ENCODE measurements at regions not wholly inside any gene's neighbourhood (a gene's known extent, or its start where the extent isn't known, plus 50 kb on each side); places are given as distances from the start of the nearest gene placed in this dataset.
A peak's percentile ranks its signal among the peaks of the same experiment; 100 is the strongest.

DNA sequence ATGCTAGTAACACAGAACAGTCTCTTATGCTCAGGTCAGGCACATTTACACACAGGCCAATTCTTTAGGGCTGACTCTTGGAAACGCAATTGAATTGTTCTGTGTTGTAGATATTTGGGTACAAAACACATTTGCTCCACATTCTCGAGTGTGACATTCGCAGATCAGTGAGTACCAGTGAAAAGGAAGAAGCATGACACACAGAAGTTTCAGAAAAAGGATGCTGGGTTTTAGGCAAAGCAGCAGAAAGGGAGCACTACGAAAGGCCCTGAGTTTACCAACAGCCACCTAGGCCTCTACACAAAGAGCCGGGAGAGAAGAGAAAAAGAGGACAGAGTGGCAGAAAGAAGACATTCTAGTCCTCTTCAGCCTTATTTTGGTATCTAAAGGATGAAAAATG, 254.4 kb upstream of the BTG1 start:
- Mint-ChIP-seq H3K4me1 (peaks cover 4% of the 10 kb centered on the region; the same call in 1 of the 3 replicates), H3K9me3 (peaks cover 6% of the 10 kb centered on the region), H3K36me3 (ENCODE audit: low read depth) (peaks cover 3% of the 10 kb centered on the region; the same call in 1 of the 3 replicates), H3K27ac (no peak overlapping the region), H3K4me3 (no peak overlapping the region), H3K27me3 (ENCODE audit: insufficient read depth, low read depth, poor library complexity) (no peaks in the 10 kb centered on the region)
- H3K36me3 ChIP-seq (ENCODE audit: insufficient read depth): no peaks in the 10 kb centered on the region
- no peak overlapping the region for H3K4me2 ChIP-seq
- no peaks in the 10 kb centered on the region for H3K4me1 ChIP-seq (ENCODE audit: insufficient read depth)
- H4K20me1 ChIP-seq (replicated peaks; ENCODE audit: insufficient read depth): no peaks in the 10 kb centered on the region
- H3F3A ChIP-seq (replicated peaks; ENCODE audit: low read depth): no peaks in the 10 kb centered on the region
- H3K9me2 ChIP-seq (ENCODE audit: insufficient read depth): 0 out of 2 replicates have a peak, but pooled peaks cover 3% of the 10 kb centered on the region
- TF ChIP-seq ZNF114 (CRISPR knock-in tag; IDR thresholded peaks at IDR 0.05) (no peak), NANOG (IDR thresholded peaks at IDR 0.05; ENCODE audit: borderline replicate concordance) (no peak), POLR2AphosphoS5 (IDR thresholded peaks at IDR 0.05; ENCODE audit: low read depth) (no peak), STAT1 (IDR thresholded peaks at IDR 0.05; ENCODE audit: unreplicated experiment) (no peak), JUNB (IDR thresholded peaks at IDR 0.05; ENCODE audit: unreplicated experiment) (no peak), ZNF462 (CRISPR knock-in tag; IDR thresholded peaks at IDR 0.05) (no peak), EZH2 (IDR thresholded peaks at IDR 0.05; ENCODE audit: low read depth, unreplicated experiment) (no peak), CREB1 (CRISPR knock-in tag; IDR thresholded peaks at IDR 0.05; ENCODE audit: low read depth) (no peak), ZNF331 (CRISPR knock-in tag; IDR thresholded peaks at IDR 0.05; ENCODE audit: low read depth) (no peak), EZH2phosphoT487 (IDR thresholded peaks at IDR 0.05; ENCODE audit: unreplicated experiment) (no peak)
- TF ChIP-seq, protein P1, sequence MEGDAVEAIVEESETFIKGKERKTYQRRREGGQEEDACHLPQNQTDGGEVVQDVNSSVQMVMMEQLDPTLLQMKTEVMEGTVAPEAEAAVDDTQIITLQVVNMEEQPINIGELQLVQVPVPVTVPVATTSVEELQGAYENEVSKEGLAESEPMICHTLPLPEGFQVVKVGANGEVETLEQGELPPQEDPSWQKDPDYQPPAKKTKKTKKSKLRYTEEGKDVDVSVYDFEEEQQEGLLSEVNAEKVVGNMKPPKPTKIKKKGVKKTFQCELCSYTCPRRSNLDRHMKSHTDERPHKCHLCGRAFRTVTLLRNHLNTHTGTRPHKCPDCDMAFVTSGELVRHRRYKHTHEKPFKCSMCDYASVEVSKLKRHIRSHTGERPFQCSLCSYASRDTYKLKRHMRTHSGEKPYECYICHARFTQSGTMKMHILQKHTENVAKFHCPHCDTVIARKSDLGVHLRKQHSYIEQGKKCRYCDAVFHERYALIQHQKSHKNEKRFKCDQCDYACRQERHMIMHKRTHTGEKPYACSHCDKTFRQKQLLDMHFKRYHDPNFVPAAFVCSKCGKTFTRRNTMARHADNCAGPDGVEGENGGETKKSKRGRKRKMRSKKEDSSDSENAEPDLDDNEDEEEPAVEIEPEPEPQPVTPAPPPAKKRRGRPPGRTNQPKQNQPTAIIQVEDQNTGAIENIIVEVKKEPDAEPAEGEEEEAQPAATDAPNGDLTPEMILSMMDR (conservative IDR thresholded peaks at IDR 0.05; ENCODE audit: low read depth in 2 of 2): no peak
- TF ChIP-seq, protein P2, sequence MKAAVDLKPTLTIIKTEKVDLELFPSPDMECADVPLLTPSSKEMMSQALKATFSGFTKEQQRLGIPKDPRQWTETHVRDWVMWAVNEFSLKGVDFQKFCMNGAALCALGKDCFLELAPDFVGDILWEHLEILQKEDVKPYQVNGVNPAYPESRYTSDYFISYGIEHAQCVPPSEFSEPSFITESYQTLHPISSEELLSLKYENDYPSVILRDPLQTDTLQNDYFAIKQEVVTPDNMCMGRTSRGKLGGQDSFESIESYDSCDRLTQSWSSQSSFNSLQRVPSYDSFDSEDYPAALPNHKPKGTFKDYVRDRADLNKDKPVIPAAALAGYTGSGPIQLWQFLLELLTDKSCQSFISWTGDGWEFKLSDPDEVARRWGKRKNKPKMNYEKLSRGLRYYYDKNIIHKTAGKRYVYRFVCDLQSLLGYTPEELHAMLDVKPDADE (IDR thresholded peaks at IDR 0.05): no peak
- TF ChIP-seq, protein P3, sequence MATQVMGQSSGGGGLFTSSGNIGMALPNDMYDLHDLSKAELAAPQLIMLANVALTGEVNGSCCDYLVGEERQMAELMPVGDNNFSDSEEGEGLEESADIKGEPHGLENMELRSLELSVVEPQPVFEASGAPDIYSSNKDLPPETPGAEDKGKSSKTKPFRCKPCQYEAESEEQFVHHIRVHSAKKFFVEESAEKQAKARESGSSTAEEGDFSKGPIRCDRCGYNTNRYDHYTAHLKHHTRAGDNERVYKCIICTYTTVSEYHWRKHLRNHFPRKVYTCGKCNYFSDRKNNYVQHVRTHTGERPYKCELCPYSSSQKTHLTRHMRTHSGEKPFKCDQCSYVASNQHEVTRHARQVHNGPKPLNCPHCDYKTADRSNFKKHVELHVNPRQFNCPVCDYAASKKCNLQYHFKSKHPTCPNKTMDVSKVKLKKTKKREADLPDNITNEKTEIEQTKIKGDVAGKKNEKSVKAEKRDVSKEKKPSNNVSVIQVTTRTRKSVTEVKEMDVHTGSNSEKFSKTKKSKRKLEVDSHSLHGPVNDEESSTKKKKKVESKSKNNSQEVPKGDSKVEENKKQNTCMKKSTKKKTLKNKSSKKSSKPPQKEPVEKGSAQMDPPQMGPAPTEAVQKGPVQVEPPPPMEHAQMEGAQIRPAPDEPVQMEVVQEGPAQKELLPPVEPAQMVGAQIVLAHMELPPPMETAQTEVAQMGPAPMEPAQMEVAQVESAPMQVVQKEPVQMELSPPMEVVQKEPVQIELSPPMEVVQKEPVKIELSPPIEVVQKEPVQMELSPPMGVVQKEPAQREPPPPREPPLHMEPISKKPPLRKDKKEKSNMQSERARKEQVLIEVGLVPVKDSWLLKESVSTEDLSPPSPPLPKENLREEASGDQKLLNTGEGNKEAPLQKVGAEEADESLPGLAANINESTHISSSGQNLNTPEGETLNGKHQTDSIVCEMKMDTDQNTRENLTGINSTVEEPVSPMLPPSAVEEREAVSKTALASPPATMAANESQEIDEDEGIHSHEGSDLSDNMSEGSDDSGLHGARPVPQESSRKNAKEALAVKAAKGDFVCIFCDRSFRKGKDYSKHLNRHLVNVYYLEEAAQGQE (IDR thresholded peaks at IDR 0.05; ENCODE audit: unreplicated experiment): no peak
- no peak overlapping the region for H3K27ac ChIP-seq (ENCODE audit: low read depth)
- H3K27me3 ChIP-seq (ENCODE audit: insufficient read depth): no peaks in the 10 kb centered on the region
- no peak overlapping the region for H3K4me3 ChIP-seq
- H2AFZ ChIP-seq: peak overlapping the region; percentile 73; the same call in 1 of the 2 replicates
- ATAC-seq (no peak), DNase-seq (ENCODE audit: low spot score) (no peak)
- H3K79me2 ChIP-seq (replicated peaks; ENCODE audit: insufficient read depth): no peaks in the 10 kb centered on the region

Data from GM23338 (cell line).